Lower leg skin (tissue), 4 donors: ENCODE measurements at regions not wholly inside any gene's neighbourhood (a gene's known extent, or its start where the extent isn't known, plus 50 kb on each side); places are given as distances from the start of the nearest gene placed in this dataset.
A peak's percentile ranks its signal among the peaks of the same experiment; 100 is the strongest.

ENCODE experiments used
- DNase-seq, 2 donors: peaks; one replicate each; pipeline ENCODE4 v3.0.0-alpha.2; 2019; ENCODE audit warnings: low spot score in 2 of 2
- H3K4me3 ChIP-seq: fragments of 200-600 bp; sonication (generic); 2 replicates; pipeline ENCODE4 v1.5.1; 2017; ENCODE audit warnings: mild to moderate bottlenecking, low read depth; ENCODE audit not compliant: poor library complexity, severe bottlenecking
- CTCF ChIP-seq, 3 donors: fragments of 450-650 bp; IDR thresholded peaks; one replicate each; pipeline ENCODE4 v1.5.1; 2016; ENCODE audit warnings: antibody characterized with exemption in 3 of 3, mild to moderate bottlenecking in 3 of 3, moderate library complexity in 2 of 3
- POLR2A ChIP-seq, 2 donors: fragments of 450-650 bp; IDR thresholded peaks; one replicate each; pipeline ENCODE4 v1.6.1; 2016 to 2017; ENCODE audit warnings: antibody characterized with exemption in 2 of 2, mild to moderate bottlenecking in 1 of 2, moderate library complexity in 1 of 2
- WGBS, 2 donors: methylation state at CpG; one replicate each; pipeline ENCODE4 v1.1.5; 2018; 5-methylcytosine and 5-hydroxymethylcytosine counted together
- intact Hi-C: fragments of 100-400 bp; cut with DNase I; formaldehyde crosslinking; loops from one replicate; pipeline ENCODE4 v1.15.0; 2023; ENCODE audit warnings: low total_unique reads

GRCh38 chr20:53829724-53830521 is 236.3 kb upstream of the ZNF217 start:
- 10 to 16% methylated on average over 5 of the region's 5 CpGs for WGBS, 2 donors
- no peak overlapping the region for H3K4me3 ChIP-seq
- TF ChIP-seq POLR2A (IDR thresholded peaks at IDR 0.05) = no peak
- no peak for DNase-seq
- intact Hi-C loops = no loop called here

- intact Hi-C loops = no loop called here
- peak in 1 of 2 donors; percentile 69 for DNase-seq
- TF ChIP-seq CTCF (IDR thresholded peaks at IDR 0.05) (no peak), POLR2A (IDR thresholded peaks at IDR 0.05) (no peak)
- H3K4me3 ChIP-seq = no peak overlapping the region
- 1 to 5% methylated on average over 8 of the region's 8 CpGs for WGBS, 2 donors
Observed at GRCh38 chr20:53829255-53829723, 235.7 kb upstream of the ZNF217 start.

- TF ChIP-seq POLR2A (IDR thresholded peaks at IDR 0.05) (no peak), CTCF (IDR thresholded peaks at IDR 0.05) (no peak)
- DNase-seq = no peak
- no peak overlapping the region for H3K4me3 ChIP-seq
- 1 to 2% methylated on average over 6 of the region's 6 CpGs for WGBS, 2 donors
- intact Hi-C loops = no loop called here
Observed at GRCh38 chr20:53828682-53829254, 235.1 kb upstream of the ZNF217 start.

- intact Hi-C loops = no loop called here
- TF ChIP-seq POLR2A (IDR thresholded peaks at IDR 0.05) (no peak), CTCF (IDR thresholded peaks at IDR 0.05) (no peak)
- DNase-seq = peak in 1 of 2 donors; percentile 73
- 9 to 14% methylated on average over 5 of the region's 5 CpGs for WGBS, 2 donors
- H3K4me3 ChIP-seq = no peak overlapping the region
Observed at GRCh38 chr20:53828088-53828681, 234.5 kb upstream of the ZNF217 start.

- DNase-seq = no peak
- no peak overlapping the region for H3K4me3 ChIP-seq
- intact Hi-C loops = no loop called here
- TF ChIP-seq CTCF (IDR thresholded peaks at IDR 0.05) (no peak), POLR2A (IDR thresholded peaks at IDR 0.05) (no peak)
- WGBS, 2 donors = 48 to 53% methylated on average over 4 of the region's 4 CpGs
Observed at GRCh38 chr20:53827292-53828087, 233.9 kb upstream of the ZNF217 start.
